GM18951 (cell line): ENCODE measurements at regions not wholly inside any gene's neighbourhood (a gene's known extent, or its start where the extent isn't known, plus 50 kb on each side); places are given as distances from the start of the nearest gene placed in this dataset.

Experiments
- POLR2A ChIP-seq: IDR thresholded peaks from 4 replicates; pipeline ENCODE4 v1.6.1; 2011; ENCODE audit warnings: mild to moderate bottlenecking; ENCODE audit not compliant: insufficient read length, insufficient read depth; ENCODE audit errors: extremely low read depth
- in situ Hi-C: fragments of 300-500 bp; cut with MboI; formaldehyde crosslinking; loops from one replicate; pipeline ENCODE4 v1.12.0; 2022; ENCODE audit warnings: low sequenced_read_pairs, mixed read lengths, inconsistent platforms; ENCODE audit not compliant: unreplicated experiment

DNA sequence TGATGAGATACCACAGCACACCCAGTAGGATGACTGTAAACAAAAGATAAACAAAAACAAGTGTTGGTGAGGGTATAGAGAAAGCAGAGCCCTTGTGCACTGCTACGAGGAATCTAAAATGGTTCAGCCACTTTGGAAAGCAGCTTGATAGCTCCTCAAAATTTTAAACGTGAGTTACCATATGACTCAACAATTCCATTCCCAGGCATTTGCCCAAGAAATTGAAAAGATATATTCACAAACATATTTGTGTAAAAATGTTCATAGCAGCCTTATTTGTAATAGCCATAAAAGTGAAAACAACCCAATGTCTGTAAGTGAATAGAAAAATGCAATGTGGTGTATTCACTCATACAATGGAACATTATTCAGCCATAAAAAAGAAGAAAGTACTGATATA lies 141.0 kb upstream of the BTBD3 start:
- no peak for TF ChIP-seq POLR2A
- in situ Hi-C loops: no loop called here

DNA sequence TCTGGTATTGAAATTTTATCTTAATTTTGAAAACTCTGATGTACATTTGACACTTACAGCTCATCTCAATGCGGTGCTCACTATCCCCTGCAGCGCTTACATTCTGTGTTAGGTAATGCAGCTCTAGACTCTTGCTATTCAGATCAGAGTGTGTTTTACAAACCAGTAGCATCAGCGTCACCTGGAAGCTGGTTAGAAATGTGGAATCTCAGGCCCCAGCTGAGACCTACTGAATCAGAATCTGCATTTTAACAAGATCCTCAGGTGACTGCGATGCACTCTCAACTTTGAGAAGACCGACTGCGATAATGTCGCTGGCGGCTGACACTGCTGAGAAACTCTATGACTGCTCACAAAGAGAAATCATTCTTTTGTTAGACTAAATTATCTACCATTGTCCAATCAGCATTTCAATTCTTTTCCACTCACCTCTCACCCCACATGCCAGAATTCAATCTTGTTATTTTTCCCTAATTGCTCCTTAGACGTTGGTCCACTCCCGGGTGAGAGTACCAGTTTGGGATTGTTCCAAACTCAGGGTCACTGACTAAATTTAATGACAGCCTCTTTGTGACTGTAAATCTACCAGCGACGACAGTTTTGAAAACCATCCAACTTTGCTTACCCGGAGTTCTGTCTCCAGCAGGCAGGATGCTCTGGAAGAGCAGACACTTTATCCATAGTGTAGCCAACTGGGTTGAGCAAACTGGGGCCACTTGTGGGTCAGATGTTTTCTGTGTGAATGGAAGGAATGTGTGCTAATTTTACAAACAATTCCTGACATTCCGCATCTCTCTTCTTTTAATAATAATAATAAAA lies 140.1 kb upstream of the BTBD3 start:
- in situ Hi-C loops: no loop called here
- no peak for TF ChIP-seq POLR2A

GRCh38 chr20:11778206-11778570 lies 139.5 kb upstream of the BTBD3 start:
- TF ChIP-seq POLR2A: no peak
- in situ Hi-C loops: no loop called here

DNA sequence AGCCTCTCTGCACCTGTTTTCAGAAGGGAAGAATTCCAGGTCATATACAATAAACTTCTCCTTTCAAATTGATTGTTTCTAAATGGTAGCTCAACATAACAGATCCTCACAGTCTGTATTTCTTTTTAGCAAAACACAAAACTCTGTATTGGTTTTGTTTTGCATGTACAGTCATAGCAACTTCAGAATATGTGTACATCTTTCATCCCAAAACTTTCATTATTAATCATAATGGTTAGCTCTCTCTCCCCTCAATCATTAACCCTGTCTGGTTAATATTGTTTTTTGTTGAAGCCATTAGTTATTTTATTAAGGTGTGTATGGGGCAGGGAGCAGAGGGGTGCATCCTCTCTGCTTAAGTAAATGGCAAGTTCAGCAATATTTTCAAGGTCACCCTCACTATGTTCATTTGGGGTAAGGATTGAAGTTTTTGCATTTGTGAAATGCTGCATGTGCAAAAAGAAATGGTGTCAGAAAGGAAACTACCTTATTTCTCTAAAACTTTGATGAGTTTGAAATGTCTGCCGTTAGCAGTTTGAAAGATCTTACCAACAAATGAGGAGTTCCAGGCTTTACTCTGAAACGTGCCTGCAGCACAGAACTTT lies 136.8 kb upstream of the BTBD3 start:
- in situ Hi-C loops: no loop called here
- TF ChIP-seq POLR2A: no peak

DNA sequence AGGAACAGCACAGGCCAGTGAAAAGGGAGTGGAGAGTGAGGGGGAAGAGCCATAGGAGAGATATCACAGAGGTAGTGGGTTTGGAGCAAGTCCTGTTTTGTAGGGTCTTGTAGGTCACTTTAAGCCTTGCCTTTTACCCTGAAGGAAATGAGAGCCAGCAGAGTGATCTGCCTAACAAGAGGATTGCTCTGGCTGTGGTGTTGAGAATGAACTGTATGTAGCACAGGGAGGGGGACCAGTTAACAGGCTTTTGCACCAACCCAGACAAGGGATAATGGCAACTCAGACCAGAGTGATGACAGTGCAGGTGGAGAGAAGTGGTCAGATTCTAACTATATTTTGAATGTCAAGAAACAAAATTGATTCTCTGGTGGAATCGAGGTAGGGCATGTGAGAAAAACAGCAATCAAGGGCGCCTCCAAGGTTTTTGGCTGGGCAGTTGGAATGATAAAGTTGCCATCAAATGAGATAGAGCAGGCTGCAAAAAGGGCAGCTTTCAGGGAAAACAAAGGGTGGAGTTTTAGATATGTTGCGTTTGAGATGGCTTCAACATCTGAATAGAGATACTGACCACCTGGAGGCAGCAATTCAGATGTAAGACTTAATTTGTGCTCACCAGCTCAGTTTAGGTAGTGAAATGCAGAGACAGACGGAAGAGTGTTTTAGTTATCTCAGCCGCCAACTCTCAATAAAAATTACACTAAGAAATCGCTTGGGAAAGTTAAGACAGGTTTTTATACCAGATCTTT lies 134.4 kb upstream of the BTBD3 start:
- in situ Hi-C loops: no loop called here
- TF ChIP-seq POLR2A: no peak

- TF ChIP-seq POLR2A: no peak
- in situ Hi-C loops: no loop called here
These were observed 131.7 kb upstream of the BTBD3 start for GRCh38 chr20:11785885-11786507.

DNA sequence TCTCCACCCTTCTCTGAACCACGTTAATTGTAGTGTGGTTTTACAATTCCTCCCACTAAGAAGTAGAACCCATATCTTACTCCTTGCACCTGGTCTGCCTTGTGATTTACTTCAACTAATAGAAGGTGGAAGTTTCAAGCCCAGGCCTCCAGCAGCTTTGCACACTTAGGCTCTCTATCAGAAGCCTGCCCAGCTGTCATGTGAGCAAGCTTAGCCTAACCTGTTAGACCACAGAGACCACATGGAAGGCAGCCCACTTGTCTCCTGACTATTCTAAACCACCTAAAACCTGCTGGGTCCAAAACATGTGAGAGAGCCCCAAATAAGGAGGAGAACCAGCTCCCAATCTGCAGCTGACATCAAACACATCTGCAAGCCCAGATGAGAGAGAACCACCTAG lies 127.6 kb upstream of the BTBD3 start:
- TF ChIP-seq POLR2A: no peak
- in situ Hi-C loops: no loop called here

DNA sequence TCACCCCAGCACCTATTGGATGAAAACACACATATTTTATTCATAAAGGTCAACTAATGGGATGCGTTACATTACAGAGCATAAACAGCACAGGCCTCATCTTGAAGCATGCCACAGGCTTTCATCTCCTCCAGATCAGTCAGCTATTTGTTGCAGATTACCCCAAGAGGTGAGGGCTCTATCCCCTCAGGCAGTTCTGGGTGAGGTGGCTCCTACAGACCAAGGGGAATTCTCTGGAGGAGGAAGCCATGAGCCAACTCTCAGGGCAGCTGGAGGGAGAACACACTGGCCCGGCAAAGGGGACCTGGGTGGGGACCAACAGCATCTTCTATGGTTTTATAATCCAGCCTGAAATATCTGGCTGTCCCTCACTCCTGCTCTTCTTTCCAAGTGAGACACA lies 126.4 kb upstream of the BTBD3 start:
- in situ Hi-C loops: no loop called here
- no peak for TF ChIP-seq POLR2A

DNA sequence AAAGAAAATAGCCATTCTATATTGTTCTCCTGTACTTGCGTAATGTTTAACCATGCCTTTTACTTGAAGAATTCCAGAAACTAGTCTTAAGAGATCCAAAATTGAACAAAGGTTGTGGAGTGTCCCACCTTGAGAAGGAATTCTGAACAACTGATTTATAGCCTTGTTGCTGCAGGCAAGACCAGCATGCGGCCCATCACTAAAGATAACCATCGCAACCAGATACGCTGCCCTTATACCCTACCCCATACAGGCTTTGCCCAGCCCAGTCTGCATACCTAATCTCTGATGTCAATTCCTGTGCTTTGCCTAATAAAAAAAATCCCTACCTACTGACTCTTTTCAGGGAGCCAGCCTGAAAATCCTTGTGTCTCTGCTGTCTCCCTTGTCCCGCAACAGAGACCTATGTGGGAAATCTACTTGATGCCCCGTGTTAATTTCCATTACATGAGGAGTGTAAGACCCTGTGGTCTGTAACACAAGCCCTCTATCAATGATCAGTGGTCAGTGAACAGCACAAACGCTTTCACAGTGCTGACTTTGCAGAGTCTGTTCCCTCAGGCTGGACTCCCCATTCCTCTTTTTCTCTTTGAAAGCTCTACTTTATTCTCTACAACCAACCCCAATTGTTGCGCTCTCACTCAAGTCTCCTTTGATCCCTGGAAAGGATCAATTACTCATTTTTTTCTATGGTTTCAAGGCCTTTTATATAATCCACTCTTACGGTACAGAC lies 125.7 kb upstream of the BTBD3 start:
- TF ChIP-seq POLR2A: no peak
- in situ Hi-C loops: no loop called here

GRCh38 chr20:11792568-11792953 lies 125.1 kb upstream of the BTBD3 start:
- TF ChIP-seq POLR2A: no peak
- in situ Hi-C loops: no loop called here

- no peak for TF ChIP-seq POLR2A
- in situ Hi-C loops: no loop called here
These were observed 123.2 kb upstream of the BTBD3 start for GRCh38 chr20:11794525-11794924.

DNA sequence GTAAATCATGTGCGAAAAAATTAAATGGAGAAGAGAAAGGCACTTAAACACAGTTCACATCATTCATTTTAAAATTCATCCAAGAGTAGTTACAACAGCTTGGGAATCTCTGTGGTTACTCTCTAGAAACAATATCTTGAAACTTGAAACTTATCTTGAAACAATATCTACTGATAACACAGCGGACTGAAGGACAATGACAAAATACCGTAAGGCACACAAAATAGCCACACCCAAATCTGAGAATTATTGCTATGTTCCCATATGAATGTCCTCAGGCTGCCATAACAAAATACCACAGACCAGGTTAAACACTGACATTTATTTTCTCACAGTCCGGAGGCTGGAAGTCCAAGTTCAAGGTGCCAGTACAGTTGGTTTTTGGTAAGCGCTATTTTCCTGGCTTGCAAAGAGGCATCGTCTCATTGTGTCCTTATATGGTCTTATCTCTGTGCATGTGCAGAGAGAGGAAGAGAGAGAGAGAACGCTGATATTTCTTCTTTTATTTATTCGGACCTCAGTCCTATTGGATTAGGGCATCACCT lies 122.5 kb upstream of the BTBD3 start:
- no peak for TF ChIP-seq POLR2A
- in situ Hi-C loops: no loop called here

DNA sequence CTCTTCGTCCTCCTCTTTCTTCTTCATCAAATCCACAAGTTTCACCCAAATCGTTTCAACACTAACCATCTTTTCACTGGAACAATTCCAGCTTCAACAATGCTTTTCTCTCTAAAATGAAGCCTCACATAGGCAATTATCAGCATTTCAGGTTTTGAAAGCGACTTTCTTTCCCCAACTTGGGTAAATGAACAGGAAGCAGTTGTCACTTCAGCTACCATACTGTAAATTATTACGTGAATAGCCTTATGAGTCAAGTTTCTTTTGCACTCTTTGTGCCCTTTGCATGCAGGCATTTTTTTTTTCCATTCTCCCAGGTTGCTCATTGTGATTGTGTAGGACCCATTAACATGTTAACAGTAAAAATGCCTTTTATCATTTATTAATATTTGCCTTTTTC lies 121.7 kb upstream of the BTBD3 start:
- no peak for TF ChIP-seq POLR2A

GRCh38 chr20:11797156-11797555 lies 120.5 kb upstream of the BTBD3 start:
- no peak for TF ChIP-seq POLR2A
- in situ Hi-C loops: no loop called here

More for the DNA sequence above, 121.7 kb upstream of the BTBD3 start:
- in situ Hi-C loops: no loop called here
